IPS DF 6.9 (cell line): ENCODE measurements at regions not wholly inside any gene's neighbourhood (a gene's known extent, or its start where the extent isn't known, plus 50 kb on each side); places are given as distances from the start of the nearest gene placed in this dataset.
"Not testable (repeated sequence)": the region's sequence is repeated elsewhere in the genome, so short reads cannot be mapped to it uniquely, and the experiment has no call there.

Experiments
- DNase-seq: peaks from one replicate; pipeline ENCODE4 v3.0.0-alpha.2; 2013; ENCODE audit warnings: low read depth, low spot score
- H3K27ac ChIP-seq: one replicate; pipeline ENCODE4 v1.5.1; 2013; ENCODE audit warnings: low read length, control low read depth
- H3K27me3 ChIP-seq: 2 replicates; pipeline ENCODE4 v1.6.1; 2013; ENCODE audit warnings: mild to moderate bottlenecking, low read length; ENCODE audit not compliant: control insufficient read depth, insufficient read depth
- H3K36me3 ChIP-seq: 2 replicates; pipeline ENCODE4 v1.6.1; 2013; ENCODE audit warnings: low read length; ENCODE audit not compliant: control insufficient read depth, insufficient read depth
- H3K4me1 ChIP-seq: 2 replicates; pipeline ENCODE4 v1.6.1; 2013; ENCODE audit warnings: low read length; ENCODE audit not compliant: control insufficient read depth, insufficient read depth
- H3K4me3 ChIP-seq: 2 replicates; pipeline ENCODE4 v1.5.1; 2013; ENCODE audit warnings: mild to moderate bottlenecking, low read length
- H3K9me3 ChIP-seq: 2 replicates; pipeline ENCODE4 v1.6.1; 2013; ENCODE audit warnings: low read length, inconsistent platforms; ENCODE audit not compliant: control insufficient read depth, insufficient read depth
- WGBS: extraction: QIAGEN DNeasy Blood & Tissue Kit; methylation state at CpG from one replicate; pipeline ENCODE4 v1.1.7; 2013; ENCODE audit warnings: mixed read lengths, missing lambda C conversion rate; ENCODE audit not compliant: insufficient read length, insufficient coverage; 5-methylcytosine and 5-hydroxymethylcytosine counted together

GRCh38 chr5:117551236-117551635 lies 976.6 kb upstream of the SEMA6A start:
- no peaks in the 10 kb centered on the region for H3K27me3 ChIP-seq
- H3K36me3 ChIP-seq, result no peaks in the 10 kb centered on the region
- no peaks in the 10 kb centered on the region for H3K9me3 ChIP-seq
- no peak overlapping the region for H3K27ac ChIP-seq
- no CpG with 5 or more reads among the region's 2 CpGs for WGBS
- H3K4me1 ChIP-seq, result no peaks in the 10 kb centered on the region
- no peak for DNase-seq
- no peak overlapping the region for H3K4me3 ChIP-seq

GRCh38 chr5:117547192-117547591 lies 972.6 kb upstream of the SEMA6A start:
- no CpG with 5 or more reads among the region's 1 CpG for WGBS
- DNase-seq, result no peak
- Histone ChIP-seq H3K36me3 (no peaks in the 10 kb centered on the region), H3K4me3 (no peak overlapping the region), H3K27ac (no peak overlapping the region), H3K4me1 (no peaks in the 10 kb centered on the region), H3K9me3 (no peaks in the 10 kb centered on the region), H3K27me3 (no peaks in the 10 kb centered on the region)

DNA sequence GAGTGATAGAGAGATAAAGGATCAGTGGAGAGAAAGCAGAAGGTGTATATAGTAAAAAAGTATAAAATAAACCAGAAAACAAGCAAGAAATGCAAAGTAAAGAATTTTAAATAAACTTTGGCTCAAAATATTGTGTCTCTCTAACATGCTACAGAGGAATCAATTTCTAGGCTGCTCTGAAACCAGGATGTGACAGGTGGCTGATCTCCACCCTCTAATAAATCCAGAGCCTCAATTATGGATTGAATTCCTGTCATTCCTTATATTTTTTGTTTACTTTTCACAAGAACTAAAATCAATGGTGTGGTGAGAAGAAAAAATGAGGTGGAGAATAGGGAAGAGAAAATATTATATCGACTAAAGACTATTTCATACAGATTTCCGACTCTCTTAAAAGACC lies 965.1 kb upstream of the SEMA6A start:
- no CpG with 5 or more reads among the region's 2 CpGs for WGBS
- no peak overlapping the region for H3K4me3 ChIP-seq
- H3K27me3 ChIP-seq, result no peaks in the 10 kb centered on the region
- DNase-seq, result no peak
- no peak overlapping the region for H3K27ac ChIP-seq
- H3K36me3 ChIP-seq, result no peaks in the 10 kb centered on the region
- H3K9me3 ChIP-seq, result no peaks in the 10 kb centered on the region
- H3K4me1 ChIP-seq, result no peaks in the 10 kb centered on the region

DNA sequence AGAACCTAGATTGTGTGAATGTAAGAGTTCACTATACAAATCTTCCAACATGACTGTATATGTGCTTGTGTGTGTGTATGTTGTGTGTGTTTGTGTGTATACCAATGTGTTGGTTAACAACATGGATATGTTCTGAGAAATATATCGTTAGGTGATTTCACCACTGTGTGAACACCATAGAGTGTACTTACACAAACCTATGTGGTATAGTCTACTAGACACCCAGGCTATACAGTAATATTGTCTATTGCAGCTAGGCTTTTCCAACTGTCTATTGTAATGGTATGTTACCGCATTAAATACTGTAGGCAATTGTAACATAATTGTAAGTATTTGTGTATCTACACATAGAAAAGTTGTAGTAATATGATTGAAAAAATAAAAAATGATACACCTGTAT lies 959.2 kb upstream of the SEMA6A start:
- no peak for DNase-seq
- Histone ChIP-seq H3K4me1 (no peaks in the 10 kb centered on the region), H3K36me3 (no peaks in the 10 kb centered on the region), H3K27ac (no peak overlapping the region), H3K27me3 (no peaks in the 10 kb centered on the region), H3K9me3 (no peaks in the 10 kb centered on the region), H3K4me3 (no peak overlapping the region)
- WGBS, result no CpG with 5 or more reads among the region's 2 CpGs

- not testable (repeated sequence) for H3K27me3 ChIP-seq, DNase-seq, H3K4me1 ChIP-seq, H3K9me3 ChIP-seq, H3K4me3 ChIP-seq, H3K27ac ChIP-seq, H3K36me3 ChIP-seq
- WGBS, result no CpG with 5 or more reads among the region's 30 CpGs
Measured at GRCh38 chr5:117533051-117533670, 958.5 kb upstream of the SEMA6A start.

DNA sequence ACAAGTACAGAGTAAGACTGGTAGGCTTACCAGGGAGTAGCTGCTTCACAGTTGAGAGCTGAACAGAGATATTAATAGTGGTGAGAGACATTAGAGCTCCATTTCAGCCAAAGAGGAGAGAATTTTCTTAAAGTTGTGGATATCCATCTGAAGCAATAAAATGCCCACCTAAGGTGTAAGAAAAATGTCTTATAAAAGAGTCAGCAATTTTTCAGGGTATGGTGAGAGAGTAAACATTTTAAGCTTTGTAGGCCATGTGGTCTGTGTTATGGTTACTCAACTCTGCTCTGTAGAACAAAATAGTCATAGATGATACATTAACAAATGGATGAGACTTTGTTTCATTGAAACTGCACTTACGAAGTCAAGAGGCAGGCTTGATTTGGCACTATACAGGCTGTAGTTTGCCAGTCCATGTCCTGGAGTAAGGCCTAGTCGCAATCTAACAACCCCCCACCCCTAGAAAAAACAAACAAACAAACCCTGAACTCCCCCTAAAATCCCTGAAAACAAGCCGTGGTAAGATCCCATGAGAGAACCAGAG lies 945.4 kb upstream of the SEMA6A start:
- Histone ChIP-seq H3K9me3 (peaks cover 2% of the 10 kb centered on the region; the same call in 1 of the 2 replicates), H3K36me3 (no peaks in the 10 kb centered on the region), H3K4me3 (no peak overlapping the region), H3K27me3 (no peaks in the 10 kb centered on the region), H3K4me1 (no peaks in the 10 kb centered on the region), H3K27ac (no peak overlapping the region)
- no CpG with 5 or more reads among the region's 3 CpGs for WGBS
- DNase-seq, result no peak

GRCh38 chr5:117504305-117504704 lies 929.7 kb upstream of the SEMA6A start:
- Histone ChIP-seq H3K4me1 (no peaks in the 10 kb centered on the region), H3K27ac (no peak overlapping the region), H3K27me3 (no peaks in the 10 kb centered on the region), H3K36me3 (no peaks in the 10 kb centered on the region), H3K9me3 (no peaks in the 10 kb centered on the region), H3K4me3 (no peak overlapping the region)
- DNase-seq, result no peak
- WGBS, result no CpG with 5 or more reads among the region's 2 CpGs

DNA sequence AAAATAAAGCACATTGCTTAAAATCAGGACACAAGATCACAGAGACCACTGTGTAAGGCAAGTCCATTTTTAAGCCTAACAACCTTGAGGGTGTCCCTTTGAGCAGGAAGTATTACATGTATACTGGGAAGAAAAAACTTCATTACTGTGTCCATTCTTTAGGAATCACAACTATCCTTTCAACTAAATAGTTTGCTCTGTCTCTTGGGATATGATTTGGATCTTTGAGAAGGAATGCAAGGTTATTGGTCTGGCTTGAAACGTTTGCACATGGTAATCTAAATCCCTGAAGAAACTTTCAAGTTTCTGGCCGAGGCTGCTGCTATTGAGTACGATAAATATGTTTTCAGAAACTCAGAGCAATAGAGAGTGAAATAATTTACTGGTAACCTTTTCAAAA lies 923.0 kb upstream of the SEMA6A start:
- no peaks in the 10 kb centered on the region for H3K4me1 ChIP-seq
- DNase-seq, result no peak
- no peaks in the 10 kb centered on the region for H3K27me3 ChIP-seq
- H3K27ac ChIP-seq, result no peak overlapping the region
- H3K4me3 ChIP-seq, result no peak overlapping the region
- WGBS, result no CpG with 5 or more reads among the region's 3 CpGs
- H3K36me3 ChIP-seq, result no peaks in the 10 kb centered on the region
- H3K9me3 ChIP-seq, result no peaks in the 10 kb centered on the region

GRCh38 chr5:117496801-117497200 lies 922.2 kb upstream of the SEMA6A start:
- Histone ChIP-seq H3K4me3 (no peak overlapping the region), H3K9me3 (no peaks in the 10 kb centered on the region), H3K36me3 (no peaks in the 10 kb centered on the region), H3K4me1 (no peaks in the 10 kb centered on the region), H3K27me3 (no peaks in the 10 kb centered on the region), H3K27ac (no peak overlapping the region)
- no peak for DNase-seq
- WGBS, result no CpG with 5 or more reads among the region's 1 CpG

DNA sequence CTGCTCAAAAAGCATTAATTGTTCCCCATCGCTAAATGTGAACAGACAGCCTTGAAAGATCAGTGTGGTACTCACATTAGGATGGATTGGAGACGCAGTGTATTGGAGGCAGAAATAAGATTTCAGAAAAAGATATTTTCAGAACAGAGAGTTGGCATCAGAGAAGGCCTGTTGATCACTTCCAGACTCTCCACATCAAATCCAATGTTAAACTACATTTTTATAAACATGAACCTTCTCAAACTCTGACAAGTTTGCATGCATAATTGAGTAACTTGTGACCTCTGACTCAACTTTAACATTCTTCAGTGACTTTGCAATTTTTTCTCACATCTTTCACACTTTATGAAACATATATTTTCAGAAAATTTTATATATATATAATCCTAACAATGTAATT lies 919.6 kb upstream of the SEMA6A start:
- WGBS, result no CpG with 5 or more reads among the region's 2 CpGs
- Histone ChIP-seq H3K4me3 (no peak overlapping the region), H3K9me3 (no peaks in the 10 kb centered on the region), H3K36me3 (no peaks in the 10 kb centered on the region), H3K4me1 (no peaks in the 10 kb centered on the region), H3K27me3 (no peaks in the 10 kb centered on the region), H3K27ac (no peak overlapping the region)
- DNase-seq, result no peak

GRCh38 chr5:117488976-117489500 lies 914.4 kb upstream of the SEMA6A start:
- no CpG with 5 or more reads among the region's 2 CpGs for WGBS
- Histone ChIP-seq H3K9me3 (no peaks in the 10 kb centered on the region), H3K27ac (no peak overlapping the region), H3K4me1 (no peaks in the 10 kb centered on the region), H3K36me3 (no peaks in the 10 kb centered on the region), H3K27me3 (no peaks in the 10 kb centered on the region), H3K4me3 (no peak overlapping the region)
- no peak for DNase-seq
